ENCODE measurements at regions not wholly inside any gene's neighbourhood (a gene's known extent, or its start where the extent isn't known, plus 50 kb on each side); places are given as distances from the start of the nearest gene placed in this dataset.
"Not testable (repeated sequence)": the region's sequence is repeated elsewhere in the genome, so short reads cannot be mapped to it uniquely, and the experiment has no call there.

GRCh38 chr2:186294248-186294888 is 191.7 kb upstream of the ZC3H15 start:
- no peak for DNase-seq

GRCh38 chr2:186299610-186300009 is 186.4 kb upstream of the ZC3H15 start:
- no peak for DNase-seq

GRCh38 chr2:186302263-186302662 is 183.8 kb upstream of the ZC3H15 start:
- no peak for DNase-seq

DNA sequence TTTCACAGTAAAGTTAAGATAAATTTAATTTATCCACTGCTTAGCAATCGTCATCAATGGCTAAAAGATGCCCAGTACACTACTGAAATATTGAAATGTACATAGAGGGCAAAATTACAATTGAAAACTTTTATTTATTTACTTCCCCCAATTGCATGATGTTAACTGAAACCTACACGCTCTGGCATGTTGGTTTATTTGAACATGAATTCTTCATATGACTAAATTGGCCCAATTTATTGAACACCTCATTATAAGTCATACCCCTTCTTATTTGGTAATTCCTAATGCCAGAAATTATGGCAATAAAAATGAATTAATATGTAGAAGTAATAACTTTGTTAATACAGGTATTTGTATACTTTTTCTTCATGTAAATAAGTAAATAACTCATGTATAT is 183.0 kb upstream of the ZC3H15 start:
- DNase-seq = no peak

GRCh38 chr2:186304064-186304463 is 182.0 kb upstream of the ZC3H15 start:
- no peak for DNase-seq

- DNase-seq = no peak
These were observed 179.3 kb upstream of the ZC3H15 start for GRCh38 chr2:186306754-186307153.

DNA sequence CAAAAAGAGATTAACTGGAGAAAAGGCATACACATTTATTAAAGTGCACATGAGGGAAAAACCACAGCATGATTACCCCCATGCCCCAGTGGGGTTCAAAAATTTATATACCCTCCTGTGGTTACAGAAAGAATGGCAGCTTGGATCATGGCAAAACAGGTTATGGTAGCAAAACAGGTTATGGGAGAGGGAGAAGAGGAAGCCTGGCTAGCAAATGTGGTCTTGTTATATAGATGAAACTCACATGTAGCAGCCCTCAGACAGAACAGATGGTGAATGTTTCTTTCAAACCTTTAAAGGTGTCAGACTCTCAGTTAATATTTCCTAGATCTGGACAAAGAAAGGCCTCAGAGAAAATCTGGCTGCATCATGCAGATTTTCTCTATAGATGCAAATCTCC is 178.2 kb upstream of the ZC3H15 start:
- no peak for DNase-seq

DNA sequence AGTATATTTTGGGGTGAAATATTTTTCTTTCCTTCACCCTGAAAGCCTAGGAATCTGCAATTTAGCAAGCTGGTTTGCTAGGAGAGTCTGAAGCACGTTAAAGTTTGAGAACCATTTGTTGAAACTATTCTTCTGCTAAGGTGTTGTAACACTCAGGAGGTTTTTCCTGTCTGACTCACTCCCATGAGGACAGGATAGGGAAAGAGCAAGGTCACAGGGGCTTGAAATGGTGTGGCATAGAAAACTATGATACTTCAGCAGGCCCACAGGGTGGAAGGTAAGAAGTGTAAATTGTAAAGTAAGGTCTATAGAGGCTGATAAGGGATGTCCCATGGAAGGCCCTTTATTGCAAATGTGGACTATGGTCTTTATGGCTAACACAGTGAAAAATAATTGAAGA is 177.7 kb upstream of the ZC3H15 start:
- no peak for DNase-seq

DNA sequence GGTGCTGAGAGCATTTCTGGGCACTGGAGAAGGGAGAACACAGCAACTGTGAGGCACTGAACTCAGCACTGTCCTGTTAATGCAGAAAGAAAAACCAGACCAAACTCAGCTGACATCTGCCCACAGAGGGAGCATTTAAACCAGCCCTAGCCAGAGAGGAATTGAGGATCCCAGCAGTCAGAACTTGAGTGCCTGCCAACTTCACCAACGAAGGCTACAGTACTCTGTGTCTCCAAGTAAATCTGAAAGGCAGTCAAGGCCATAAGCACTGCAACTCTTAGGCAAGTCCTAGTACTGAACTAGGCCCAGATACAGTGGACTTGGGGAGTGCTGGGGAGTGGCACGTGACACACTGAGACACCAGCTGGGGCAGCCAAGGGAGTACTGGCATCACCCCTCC is 176.2 kb upstream of the ZC3H15 start:
- peak in 1 of 2 donors; percentile 13 for DNase-seq

- DNase-seq = no peak
These were observed 167.0 kb upstream of the ZC3H15 start for GRCh38 chr2:186319105-186319504.

- DNase-seq = no peak
These were observed 160.1 kb upstream of the ZC3H15 start for GRCh38 chr2:186325827-186326535.

DNA sequence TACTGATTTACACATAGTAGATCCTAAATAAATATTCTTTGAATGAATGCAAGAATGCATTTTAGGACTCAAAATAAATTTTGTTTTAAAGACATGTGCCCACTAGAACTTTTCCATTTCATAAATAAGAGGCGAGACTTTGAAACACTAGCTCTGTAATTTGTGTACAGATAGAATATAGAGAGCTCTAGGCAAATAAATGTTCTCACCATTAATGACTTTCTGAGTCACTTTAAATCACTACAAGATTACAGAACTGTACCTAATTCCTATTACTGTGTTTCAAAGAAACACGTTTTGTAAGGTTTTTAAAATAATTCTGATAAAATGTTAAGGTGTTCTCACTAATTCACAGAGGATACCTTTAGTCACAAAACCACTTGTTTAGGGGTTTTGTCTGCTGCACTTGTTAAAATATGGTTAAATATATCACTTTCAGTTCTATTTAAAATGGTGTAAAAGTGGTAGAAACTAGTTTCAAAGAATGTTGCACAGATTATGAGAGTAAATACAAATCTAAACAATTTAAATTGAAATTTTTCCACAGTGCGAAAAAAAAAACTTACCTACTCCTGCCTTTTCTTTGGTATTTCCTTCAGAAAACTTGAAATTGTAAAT is 158.7 kb upstream of the ZC3H15 start:
- DNase-seq = no peak

DNA sequence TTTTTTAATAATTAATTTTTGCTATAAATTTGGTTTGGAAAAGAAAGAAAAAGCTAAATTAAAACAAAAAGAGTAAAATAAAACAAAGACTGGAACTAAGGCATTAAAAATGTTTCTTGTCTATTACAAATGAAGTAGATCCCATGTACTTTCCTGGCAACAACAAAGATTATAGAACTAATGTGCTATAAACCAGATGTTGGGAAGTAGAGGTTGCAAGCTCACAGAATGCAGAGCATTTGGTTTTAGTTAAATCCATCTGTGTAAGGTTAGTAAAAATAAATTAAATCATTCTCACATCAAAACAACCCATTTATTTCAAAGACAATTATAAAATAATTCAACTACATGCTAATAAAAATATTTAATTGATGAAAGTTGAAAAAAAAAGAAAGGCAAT is 157.2 kb upstream of the ZC3H15 start:
- DNase-seq = no peak

DNA sequence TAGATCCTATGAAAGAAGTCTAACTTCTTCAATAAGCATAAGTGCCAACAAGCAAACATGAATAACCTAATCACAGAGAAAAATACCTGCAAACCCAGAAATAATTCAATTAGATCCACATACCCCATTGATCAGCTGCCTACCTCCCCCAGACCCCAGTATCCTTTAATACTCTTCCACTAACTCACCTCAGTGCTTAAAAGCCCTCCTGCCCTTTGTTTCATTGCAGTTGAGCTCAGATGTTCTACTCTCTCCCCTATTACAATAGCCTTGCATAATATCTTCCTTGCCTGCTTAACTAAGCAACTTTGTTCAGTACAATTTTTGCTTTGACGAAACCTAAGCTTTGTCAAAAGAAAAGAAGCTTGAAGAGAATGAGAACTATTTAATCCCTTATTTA is 156.0 kb upstream of the ZC3H15 start:
- DNase-seq = no peak

DNA sequence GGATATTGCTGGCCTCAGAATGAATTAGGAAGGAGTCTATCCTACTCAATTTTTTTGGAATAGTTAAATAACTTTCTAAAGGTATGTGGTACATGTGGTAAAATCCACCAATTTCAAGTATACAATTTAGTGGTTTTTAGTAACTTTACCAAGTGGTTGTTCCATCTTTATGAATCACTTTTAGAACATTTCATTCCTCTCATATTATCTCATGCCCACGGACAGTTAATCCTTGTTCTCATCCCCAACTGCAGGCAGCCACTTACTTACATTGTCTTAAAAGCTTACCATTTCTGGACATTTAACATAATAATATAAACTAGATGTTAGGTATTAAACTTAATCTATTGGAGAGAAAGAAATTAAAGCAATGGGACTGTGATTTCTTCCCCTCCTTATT is 146.3 kb upstream of the ZC3H15 start:
- DNase-seq = no peak

GRCh38 chr2:186342029-186342428 is 144.0 kb upstream of the ZC3H15 start:
- DNase-seq = no peak

DNA sequence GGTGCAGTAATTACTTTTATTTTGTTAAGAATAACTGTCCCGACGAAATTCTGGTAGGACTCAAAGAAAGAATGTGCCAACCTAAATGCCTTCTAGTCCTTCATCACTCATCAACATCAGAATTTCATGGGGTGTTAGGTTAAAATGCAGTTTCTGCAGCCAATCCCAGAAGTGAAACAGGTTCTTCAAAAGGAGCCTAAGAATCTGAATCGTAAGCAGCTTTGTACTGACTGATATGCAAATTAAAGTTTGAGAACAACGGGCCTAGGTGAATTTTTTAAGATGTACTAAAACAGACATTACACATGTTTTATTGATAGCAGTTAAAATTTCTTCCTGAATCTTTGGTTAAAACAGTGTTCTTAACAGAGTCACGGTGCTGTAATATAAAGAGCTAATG is 140.3 kb upstream of the ZC3H15 start:
- DNase-seq = no peak

DNA sequence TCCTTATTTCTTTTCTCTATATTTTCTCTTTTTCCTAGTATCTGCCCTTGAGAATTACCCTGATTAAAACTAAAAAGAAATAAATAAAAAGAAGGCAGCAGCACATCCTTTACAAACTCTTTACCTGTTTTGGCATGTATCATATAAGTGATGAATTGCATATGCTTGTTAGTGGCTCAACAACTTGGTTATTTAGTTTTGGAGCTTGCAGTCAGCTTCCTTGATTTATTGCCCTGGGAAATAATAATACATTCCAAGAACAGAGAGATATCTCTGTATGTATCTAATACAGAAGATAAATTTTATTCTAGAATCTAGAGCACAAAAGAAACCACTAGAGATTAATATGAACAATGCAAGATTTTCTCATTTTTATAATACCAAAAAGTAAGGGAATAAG is 139.8 kb upstream of the ZC3H15 start:
- DNase-seq = no peak

DNA sequence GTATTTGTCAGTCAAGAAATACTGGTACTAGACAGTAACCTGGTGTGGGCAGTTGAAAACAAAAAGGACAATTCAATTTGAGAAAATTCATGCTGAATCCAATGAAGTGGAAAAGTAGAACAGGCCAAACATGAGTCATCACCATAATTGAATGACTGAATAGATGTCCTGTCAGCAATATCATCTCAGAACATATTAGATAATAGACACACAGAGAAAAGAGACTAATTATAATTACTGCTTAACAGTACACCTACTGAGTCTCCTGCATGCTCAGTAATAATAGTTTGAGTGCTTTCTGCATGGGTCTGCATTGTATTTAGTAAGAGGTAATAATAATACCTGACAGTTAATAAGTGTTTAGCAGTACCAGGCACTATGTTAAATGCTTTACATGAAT is 138.6 kb upstream of the ZC3H15 start:
- no peak for DNase-seq

DNA sequence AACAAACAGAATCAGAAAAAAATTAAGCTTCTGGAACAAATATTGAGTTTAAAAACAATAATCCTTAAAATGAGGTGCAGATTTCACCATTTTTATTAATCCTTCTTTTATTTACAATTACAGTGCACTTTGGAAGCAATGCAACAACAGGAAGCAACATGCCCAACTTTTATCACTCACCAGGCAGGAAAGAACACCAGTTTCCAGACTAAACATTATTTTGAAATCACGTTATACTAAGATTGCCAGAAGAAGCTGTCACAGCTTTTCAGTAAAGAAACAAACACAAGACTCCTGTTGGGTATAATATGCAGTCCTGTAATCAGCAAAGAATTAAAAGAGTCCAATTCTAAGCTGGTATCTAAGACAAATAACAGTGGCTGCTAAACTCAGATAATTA is 137.9 kb upstream of the ZC3H15 start:
- DNase-seq = peak; percentile 35 to 38

DNA sequence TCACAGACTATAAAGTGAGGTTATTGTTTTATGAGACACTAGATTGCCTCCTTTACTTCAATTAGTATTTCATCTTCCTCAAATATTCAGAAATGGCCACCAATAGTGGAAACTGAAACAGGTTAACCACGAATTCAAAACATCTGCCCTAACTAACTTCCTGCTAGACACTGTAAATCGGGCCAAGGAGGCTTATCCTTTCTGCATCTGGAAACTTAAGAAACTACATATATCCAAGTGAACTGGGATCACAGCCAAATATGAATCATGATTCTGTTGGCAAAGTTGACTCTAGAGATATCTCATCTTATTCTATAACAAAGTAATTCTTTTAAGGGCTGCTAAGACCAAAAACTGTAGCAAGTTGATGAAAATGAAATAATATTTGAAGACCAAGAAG is 136.6 kb upstream of the ZC3H15 start:
- peak; percentile 27 to 39 for DNase-seq

GRCh38 chr2:186354160-186354559 is 131.9 kb upstream of the ZC3H15 start:
- not testable (repeated sequence) for DNase-seq

DNA sequence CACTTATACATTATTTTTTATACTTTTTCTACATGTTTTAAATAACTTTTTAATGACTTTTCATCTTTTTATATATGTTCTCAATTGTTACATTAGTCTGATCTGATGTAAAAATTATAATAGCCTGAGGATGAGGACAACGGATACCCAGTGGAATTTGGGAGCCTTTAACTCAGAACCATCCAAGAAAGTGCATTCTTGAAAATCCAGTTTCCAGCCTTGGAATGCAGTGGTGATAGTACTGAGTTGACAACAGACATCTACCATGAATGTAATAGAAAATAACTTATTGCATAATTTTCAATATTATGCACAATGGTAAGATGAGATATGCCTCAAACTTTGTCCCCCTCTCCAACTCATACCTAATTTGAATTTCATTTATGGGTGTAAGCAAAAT is 120.7 kb upstream of the ZC3H15 start:
- DNase-seq = no peak

- no peak for DNase-seq
These were observed 107.0 kb upstream of the ZC3H15 start for GRCh38 chr2:186379052-186379451.

All from right lung (tissue), 2 donors.